ENCODE measurements at regions not wholly inside any gene's neighbourhood (a gene's known extent, or its start where the extent isn't known, plus 50 kb on each side); places are given as distances from the start of the nearest gene placed in this dataset.
"Not testable (repeated sequence)": the region's sequence is repeated elsewhere in the genome, so short reads cannot be mapped to it uniquely, and the experiment has no call there.

- DNase-seq (ENCODE audit: low spot score), result no peak
- Histone ChIP-seq H3K27me3 (replicated peaks; ENCODE audit: insufficient read depth) (no peaks in the 10 kb centered on the region), H3K27ac (no peak overlapping the region), H3K9me3 (no peaks in the 10 kb centered on the region), H3K36me3 (no peaks in the 10 kb centered on the region), H3K4me1 (replicated peaks) (no peaks in the 10 kb centered on the region), H3K4me3 (no peak overlapping the region)
- 14% methylated on average over 3 of the region's 3 CpGs for WGBS
- intact Hi-C loops (cut with DNase I), result no loop called here
- TF ChIP-seq POLR2AphosphoS5 (IDR thresholded peaks at IDR 0.05), result no peak
- TF ChIP-seq, protein P1, sequence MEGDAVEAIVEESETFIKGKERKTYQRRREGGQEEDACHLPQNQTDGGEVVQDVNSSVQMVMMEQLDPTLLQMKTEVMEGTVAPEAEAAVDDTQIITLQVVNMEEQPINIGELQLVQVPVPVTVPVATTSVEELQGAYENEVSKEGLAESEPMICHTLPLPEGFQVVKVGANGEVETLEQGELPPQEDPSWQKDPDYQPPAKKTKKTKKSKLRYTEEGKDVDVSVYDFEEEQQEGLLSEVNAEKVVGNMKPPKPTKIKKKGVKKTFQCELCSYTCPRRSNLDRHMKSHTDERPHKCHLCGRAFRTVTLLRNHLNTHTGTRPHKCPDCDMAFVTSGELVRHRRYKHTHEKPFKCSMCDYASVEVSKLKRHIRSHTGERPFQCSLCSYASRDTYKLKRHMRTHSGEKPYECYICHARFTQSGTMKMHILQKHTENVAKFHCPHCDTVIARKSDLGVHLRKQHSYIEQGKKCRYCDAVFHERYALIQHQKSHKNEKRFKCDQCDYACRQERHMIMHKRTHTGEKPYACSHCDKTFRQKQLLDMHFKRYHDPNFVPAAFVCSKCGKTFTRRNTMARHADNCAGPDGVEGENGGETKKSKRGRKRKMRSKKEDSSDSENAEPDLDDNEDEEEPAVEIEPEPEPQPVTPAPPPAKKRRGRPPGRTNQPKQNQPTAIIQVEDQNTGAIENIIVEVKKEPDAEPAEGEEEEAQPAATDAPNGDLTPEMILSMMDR (IDR thresholded peaks at IDR 0.05), result no peak
- no peak for TF ChIP-seq POLR2A (IDR thresholded peaks at IDR 0.05)
Measured at GRCh38 chr7:79598351-79598750, 144.9 kb upstream of the MAGI2 start.

- H3K36me3 ChIP-seq; H3K27me3 ChIP-seq (replicated peaks; ENCODE audit: insufficient read depth); intact Hi-C loops (cut with DNase I); DNase-seq (ENCODE audit: low spot score); H3K4me3 ChIP-seq; H3K4me1 ChIP-seq (replicated peaks); H3K9me3 ChIP-seq; H3K27ac ChIP-seq: not testable (repeated sequence)
- 50% methylated on average over 5 of the region's 5 CpGs for WGBS
Measured at GRCh38 chr7:79594671-79595070, 141.2 kb upstream of the MAGI2 start.

DNA sequence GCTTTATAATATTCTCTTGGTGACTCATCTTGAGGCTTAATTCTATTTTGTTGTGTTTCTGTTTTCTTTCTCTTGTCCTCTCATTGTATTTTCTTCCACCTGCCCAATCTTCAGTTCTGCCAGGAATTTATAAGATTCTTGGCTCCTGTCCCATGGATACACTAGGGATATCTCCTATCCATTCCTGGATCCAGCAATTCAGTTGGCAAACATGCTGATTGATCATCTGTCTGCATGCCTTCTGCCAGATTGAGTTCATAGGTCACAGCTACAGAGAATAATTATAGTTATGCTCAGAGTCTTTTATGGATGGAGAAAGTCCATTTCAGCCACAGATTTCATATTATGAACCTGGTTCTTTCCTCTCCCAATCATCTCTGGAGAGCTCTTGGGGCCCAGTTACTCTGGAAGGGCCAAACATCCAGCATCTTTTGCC is 140.4 kb upstream of the MAGI2 start:
- no peaks in the 10 kb centered on the region for H3K9me3 ChIP-seq
- intact Hi-C loops (cut with DNase I), result no loop called here
- TF ChIP-seq POLR2A (IDR thresholded peaks at IDR 0.05) (no peak), POLR2AphosphoS5 (IDR thresholded peaks at IDR 0.05) (no peak)
- TF ChIP-seq, protein P1 (IDR thresholded peaks at IDR 0.05), result no peak
- no peak overlapping the region for H3K4me3 ChIP-seq
- H3K36me3 ChIP-seq, result no peaks in the 10 kb centered on the region
- H3K4me1 ChIP-seq (replicated peaks), result no peaks in the 10 kb centered on the region
- no peaks in the 10 kb centered on the region for H3K27me3 ChIP-seq (replicated peaks; ENCODE audit: insufficient read depth)
- DNase-seq (ENCODE audit: low spot score), result no peak
- H3K27ac ChIP-seq, result no peak overlapping the region

DNA sequence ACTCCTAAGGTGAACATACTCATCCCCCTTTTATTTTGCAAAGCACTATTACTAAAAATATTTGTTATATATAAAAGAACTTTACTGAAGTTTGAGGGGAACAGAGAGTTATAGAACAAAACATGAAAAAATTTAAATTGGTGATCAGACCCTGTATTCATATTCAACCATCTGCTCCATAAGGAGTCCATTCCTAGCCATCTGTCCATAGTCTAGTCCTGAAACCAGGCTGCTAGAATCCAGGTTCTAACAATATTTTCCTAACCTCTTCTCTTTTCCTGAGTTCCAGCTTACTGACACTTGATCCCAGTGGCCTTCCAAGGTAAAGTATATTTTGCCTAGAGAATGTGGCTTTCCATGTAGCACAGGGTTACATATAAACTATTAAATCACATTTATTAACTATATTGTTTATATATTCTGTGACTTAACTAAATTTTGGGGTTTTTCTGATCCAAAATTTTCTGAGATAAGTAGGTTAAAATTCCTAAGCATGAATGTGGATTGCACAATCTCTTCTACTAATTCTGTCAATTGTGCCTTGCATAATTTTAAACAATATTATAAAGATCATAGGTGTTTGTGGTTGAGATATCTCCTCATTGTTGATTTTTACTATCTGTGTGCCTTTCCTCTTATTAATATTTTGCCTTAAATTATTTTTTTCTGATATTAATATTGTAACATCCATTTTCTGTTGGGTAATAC is 137.6 kb upstream of the MAGI2 start:
- TF ChIP-seq, protein P1 (IDR thresholded peaks at IDR 0.05), result no peak
- no peak for TF ChIP-seq POLR2A (IDR thresholded peaks at IDR 0.05)
- TF ChIP-seq POLR2AphosphoS5 (IDR thresholded peaks at IDR 0.05), result no peak
- no peaks in the 10 kb centered on the region for H3K27me3 ChIP-seq (replicated peaks; ENCODE audit: insufficient read depth)
- H3K4me1 ChIP-seq (replicated peaks), result no peaks in the 10 kb centered on the region
- H3K36me3 ChIP-seq, result no peaks in the 10 kb centered on the region
- H3K4me3 ChIP-seq, result no peak overlapping the region
- intact Hi-C loops (cut with DNase I), result no loop called here
- no peak overlapping the region for H3K27ac ChIP-seq
- no peaks in the 10 kb centered on the region for H3K9me3 ChIP-seq
- no peak for DNase-seq (ENCODE audit: low spot score)

DNA sequence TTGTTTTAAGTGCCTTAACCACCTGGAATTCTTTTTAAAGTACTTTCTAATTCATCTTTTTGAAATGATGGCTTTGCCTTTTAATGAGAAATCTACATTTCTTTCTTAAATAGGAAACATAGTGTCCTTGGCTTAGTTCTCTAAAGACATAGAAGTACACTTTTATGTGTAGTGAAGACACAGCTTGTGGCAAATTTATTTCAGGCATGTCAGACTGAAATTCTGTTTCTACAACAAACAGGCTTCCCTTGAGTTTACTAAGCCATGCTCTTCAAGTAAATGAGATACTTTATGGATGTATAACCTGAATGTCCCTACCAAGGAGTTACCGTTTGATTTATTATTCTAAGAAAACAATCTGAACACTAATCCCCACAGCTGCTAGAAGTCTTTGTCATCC is 136.9 kb upstream of the MAGI2 start:
- no peaks in the 10 kb centered on the region for H3K4me1 ChIP-seq (replicated peaks)
- WGBS, result 89% methylated on average over 1 of the region's 1 CpG
- no peaks in the 10 kb centered on the region for H3K9me3 ChIP-seq
- TF ChIP-seq POLR2A (IDR thresholded peaks at IDR 0.05) (no peak), POLR2AphosphoS5 (IDR thresholded peaks at IDR 0.05) (no peak)
- TF ChIP-seq, protein P1 (IDR thresholded peaks at IDR 0.05), result no peak
- DNase-seq (ENCODE audit: low spot score), result no peak
- no peaks in the 10 kb centered on the region for H3K27me3 ChIP-seq (replicated peaks; ENCODE audit: insufficient read depth)
- no peak overlapping the region for H3K4me3 ChIP-seq
- H3K36me3 ChIP-seq, result no peaks in the 10 kb centered on the region
- intact Hi-C loops (cut with DNase I), result no loop called here
- no peak overlapping the region for H3K27ac ChIP-seq

Measured in prostate gland (tissue), 2 donors.